OCI-LY3 (cell line): ENCODE measurements at regions not wholly inside any gene's neighbourhood (a gene's known extent, or its start where the extent isn't known, plus 50 kb on each side); places are given as distances from the start of the nearest gene placed in this dataset.

Experiments used
- H2AFZ ChIP-seq: fragments of 200-600, 300-600 bp; shearing (Covaris generic); 2 replicates; pipeline ENCODE4 v1.6.0; 2014; ENCODE audit warnings: antibody characterized with exemption, low read depth, low read length
- H3K27ac ChIP-seq: fragments of 200-600, 300-600 bp; sonication (generic); 2 replicates; pipeline ENCODE4 v1.5.1; 2014; ENCODE audit warnings: mild to moderate bottlenecking, low read length, moderate library complexity, mixed read lengths
- H3K27me3 ChIP-seq: fragments of 200-600, 300-600 bp; sonication (generic); 2 replicates; pipeline ENCODE4 v1.6.1; 2014; ENCODE audit warnings: low read depth, low read length, mixed read lengths
- H3K36me3 ChIP-seq: fragments of 200-600, 300-600 bp; sonication (generic); replicated peaks from 2 replicates; pipeline ENCODE3; 2014; ENCODE audit warnings: low read depth, low read length, mixed read lengths
- H3K4me1 ChIP-seq: fragments of 300-600, 200-600 bp; sonication (generic); 2 replicates; pipeline ENCODE4 v1.6.1; 2014; ENCODE audit warnings: low read length, mixed read lengths
- H3K4me2 ChIP-seq: fragments of 200-600, 300-600 bp; sonication (generic); 2 replicates; pipeline ENCODE4 v1.6.1; 2014; ENCODE audit warnings: low read length, mixed read lengths
- H3K4me3 ChIP-seq: fragments of 300-600, 200-600 bp; sonication (generic); 2 replicates; pipeline ENCODE4 v1.5.1; 2014; ENCODE audit warnings: antibody characterized with exemption, mild to moderate bottlenecking, low read length, moderate library complexity
- H3K79me2 ChIP-seq: fragments of 300-600, 200-600 bp; shearing (Covaris generic); 2 replicates; pipeline ENCODE4 v1.6.1; 2014; ENCODE audit warnings: mild to moderate bottlenecking, low read length, mixed read lengths
- H3K9ac ChIP-seq: fragments of 300-600, 200-600 bp; shearing (Covaris generic); 2 replicates; pipeline ENCODE4 v1.6.0; 2014; ENCODE audit warnings: mild to moderate bottlenecking, low read length, moderate library complexity
- H3K9me3 ChIP-seq: fragments of 200-600, 300-600 bp; shearing (Covaris generic); 2 replicates; pipeline ENCODE4 v1.6.1; 2014; ENCODE audit warnings: low read length, mixed read lengths; ENCODE audit not compliant: insufficient read depth
- H4K20me1 ChIP-seq: fragments of 200-600, 300-600 bp; sonication (generic); 2 replicates; pipeline ENCODE4 v1.6.1; 2016; ENCODE audit warnings: low read length, mixed read lengths; ENCODE audit not compliant: insufficient read depth
- CTCF ChIP-seq: fragments of 200-600, 300-600 bp; sonication (generic); IDR thresholded peaks from 2 replicates; pipeline ENCODE4 v1.5.1; 2014; ENCODE audit warnings: antibody characterized with exemption, low read length, low read depth
- EZH2phosphoT487 ChIP-seq: fragments of 200-600 bp; shearing (Covaris generic); IDR thresholded peaks from 2 replicates; pipeline ENCODE4 v1.6.1; 2018; ENCODE audit warnings: antibody characterized with exemption, mixed run types, low read depth

- H3K4me2 ChIP-seq: no peak overlapping the region
- no peak overlapping the region for H3K4me3 ChIP-seq
- H3K79me2 ChIP-seq: no peaks in the 10 kb centered on the region
- TF ChIP-seq EZH2phosphoT487 (no peak), CTCF (no peak)
- no peaks in the 10 kb centered on the region for H3K36me3 ChIP-seq
- no peak overlapping the region for H2AFZ ChIP-seq
- H3K9ac ChIP-seq: no peak overlapping the region
- no peaks in the 10 kb centered on the region for H3K9me3 ChIP-seq
- H3K27me3 ChIP-seq: no peaks in the 10 kb centered on the region
- no peaks in the 10 kb centered on the region for H3K4me1 ChIP-seq
- H3K27ac ChIP-seq: no peak overlapping the region
- H4K20me1 ChIP-seq: no peaks in the 10 kb centered on the region
These were observed 318.7 kb upstream of the ATP5MC3 start for GRCh38 chr2:175500255-175500654.

GRCh38 chr2:175490360-175490791 is 308.9 kb upstream of the ATP5MC3 start:
- TF ChIP-seq CTCF: no peak
- TF ChIP-seq EZH2phosphoT487: no peak
- Histone ChIP-seq H3K4me2 (no peak overlapping the region), H3K9ac (no peak overlapping the region), H2AFZ (no peak overlapping the region), H4K20me1 (no peaks in the 10 kb centered on the region), H3K27ac (no peak overlapping the region), H3K27me3 (no peaks in the 10 kb centered on the region), H3K36me3 (no peaks in the 10 kb centered on the region), H3K9me3 (no peaks in the 10 kb centered on the region), H3K4me3 (no peak overlapping the region), H3K79me2 (no peaks in the 10 kb centered on the region), H3K4me1 (no peaks in the 10 kb centered on the region)

GRCh38 chr2:175478096-175478768 is 296.7 kb upstream of the ATP5MC3 start:
- Histone ChIP-seq H3K9me3 (no peaks in the 10 kb centered on the region), H3K4me1 (no peaks in the 10 kb centered on the region), H3K27ac (no peak overlapping the region), H3K36me3 (no peaks in the 10 kb centered on the region), H3K79me2 (no peaks in the 10 kb centered on the region), H3K4me2 (no peak overlapping the region), H3K27me3 (no peaks in the 10 kb centered on the region), H3K4me3 (no peak overlapping the region), H4K20me1 (no peaks in the 10 kb centered on the region), H3K9ac (no peak overlapping the region), H2AFZ (no peak overlapping the region)
- TF ChIP-seq CTCF (no peak), EZH2phosphoT487 (no peak)

GRCh38 chr2:175476948-175477347 is 295.4 kb upstream of the ATP5MC3 start:
- Histone ChIP-seq H3K27ac (no peak overlapping the region), H4K20me1 (no peaks in the 10 kb centered on the region), H3K4me2 (no peak overlapping the region)

More at GRCh38 chr2:175476948-175477347, 295.4 kb upstream of the ATP5MC3 start:
- Histone ChIP-seq H3K36me3 (no peaks in the 10 kb centered on the region), H3K27me3 (no peaks in the 10 kb centered on the region), H3K9ac (no peak overlapping the region), H3K4me1 (no peaks in the 10 kb centered on the region), H3K4me3 (no peak overlapping the region), H3K9me3 (no peaks in the 10 kb centered on the region), H2AFZ (no peak overlapping the region), H3K79me2 (no peaks in the 10 kb centered on the region)
- no peak for TF ChIP-seq CTCF
- TF ChIP-seq EZH2phosphoT487: no peak
